ENCODE measurements at regions not wholly inside any gene's neighbourhood (a gene's known extent, or its start where the extent isn't known, plus 50 kb on each side); places are given as distances from the start of the nearest gene placed in this dataset.

- Histone ChIP-seq H3K27me3 (ENCODE audit: control insufficient read depth, insufficient read depth, low read length) (no peaks in the 10 kb centered on the region), H3K36me3 (ENCODE audit: control insufficient read depth, insufficient read depth, low read length) (no peaks in the 10 kb centered on the region), H3K4me3 (ENCODE audit: low read depth, low read length) (no peak overlapping the region)
- TF ChIP-seq, protein P1, sequence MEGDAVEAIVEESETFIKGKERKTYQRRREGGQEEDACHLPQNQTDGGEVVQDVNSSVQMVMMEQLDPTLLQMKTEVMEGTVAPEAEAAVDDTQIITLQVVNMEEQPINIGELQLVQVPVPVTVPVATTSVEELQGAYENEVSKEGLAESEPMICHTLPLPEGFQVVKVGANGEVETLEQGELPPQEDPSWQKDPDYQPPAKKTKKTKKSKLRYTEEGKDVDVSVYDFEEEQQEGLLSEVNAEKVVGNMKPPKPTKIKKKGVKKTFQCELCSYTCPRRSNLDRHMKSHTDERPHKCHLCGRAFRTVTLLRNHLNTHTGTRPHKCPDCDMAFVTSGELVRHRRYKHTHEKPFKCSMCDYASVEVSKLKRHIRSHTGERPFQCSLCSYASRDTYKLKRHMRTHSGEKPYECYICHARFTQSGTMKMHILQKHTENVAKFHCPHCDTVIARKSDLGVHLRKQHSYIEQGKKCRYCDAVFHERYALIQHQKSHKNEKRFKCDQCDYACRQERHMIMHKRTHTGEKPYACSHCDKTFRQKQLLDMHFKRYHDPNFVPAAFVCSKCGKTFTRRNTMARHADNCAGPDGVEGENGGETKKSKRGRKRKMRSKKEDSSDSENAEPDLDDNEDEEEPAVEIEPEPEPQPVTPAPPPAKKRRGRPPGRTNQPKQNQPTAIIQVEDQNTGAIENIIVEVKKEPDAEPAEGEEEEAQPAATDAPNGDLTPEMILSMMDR (IDR thresholded peaks at IDR 0.05; ENCODE audit: insufficient read depth, low read length, severe bottlenecking) = no peak
- DNase-seq (ENCODE audit: low read depth) = no peak
- no peak for FAIRE-seq
Measured at GRCh38 chr4:176013476-176014247, 52.0 kb upstream of the WDR17 start.

DNA sequence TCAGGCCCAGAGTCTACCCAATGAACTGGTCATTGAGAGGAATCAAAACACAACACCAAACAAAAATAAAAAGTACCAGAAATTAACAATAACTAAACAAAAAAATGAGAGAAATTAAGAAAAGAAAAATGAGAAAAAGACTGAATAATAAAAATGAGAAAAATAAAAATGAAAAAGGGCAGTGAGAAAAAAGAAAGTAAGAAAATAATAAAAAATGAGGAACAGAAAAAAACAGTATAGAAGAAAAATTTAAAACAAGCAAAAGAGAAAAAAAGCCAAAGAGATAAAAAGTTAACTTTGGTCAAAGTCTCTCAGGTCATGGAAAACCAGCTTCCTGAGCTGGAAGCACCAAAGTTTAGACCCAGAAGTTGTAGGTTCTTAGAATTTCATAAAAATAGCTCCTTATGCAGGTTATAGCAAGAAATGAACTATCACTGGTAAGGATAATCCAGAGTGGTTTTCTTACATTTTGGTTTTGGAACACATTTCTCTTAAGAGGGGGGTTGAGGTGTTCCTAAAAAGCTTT lies 51.0 kb upstream of the WDR17 start:
- FAIRE-seq (no peak), DNase-seq (ENCODE audit: low read depth) (no peak)
- H3K36me3 ChIP-seq (ENCODE audit: control insufficient read depth, insufficient read depth, low read length) = no peaks in the 10 kb centered on the region
- TF ChIP-seq, protein P1 (IDR thresholded peaks at IDR 0.05; ENCODE audit: insufficient read depth, low read length, severe bottlenecking) = no peak
- no peaks in the 10 kb centered on the region for H3K27me3 ChIP-seq (ENCODE audit: control insufficient read depth, insufficient read depth, low read length)
- no peak overlapping the region for H3K4me3 ChIP-seq (ENCODE audit: low read depth, low read length)

Measured in bronchial epithelial cell (primary cell).